ENCODE measurements at regions not wholly inside any gene's neighbourhood (a gene's known extent, or its start where the extent isn't known, plus 50 kb on each side); places are given as distances from the start of the nearest gene placed in this dataset.
"Not testable (repeated sequence)": the region's sequence is repeated elsewhere in the genome, so short reads cannot be mapped to it uniquely, and the experiment has no call there.

DNA sequence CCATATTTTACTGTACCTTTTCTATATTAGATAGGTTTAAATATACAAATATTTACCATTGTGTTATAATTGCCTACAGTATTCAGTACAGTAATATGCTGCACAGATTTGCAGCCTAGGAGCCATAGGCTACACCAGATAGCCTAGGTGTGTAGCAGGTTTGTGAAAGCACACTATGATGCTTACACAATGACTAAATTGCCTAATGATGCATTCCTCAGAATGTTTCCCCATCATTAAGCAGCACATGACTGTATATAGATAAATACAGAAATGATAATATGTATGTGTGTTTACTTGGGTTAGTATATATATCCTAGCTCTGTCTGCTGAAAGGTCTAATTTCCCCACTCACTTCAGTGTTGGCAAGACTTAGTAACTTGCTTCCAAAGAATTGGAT lies 65.8 kb downstream of the MYL3 start:
- Mint-ChIP-seq H3K4me1 (ENCODE audit: unreplicated experiment) (no peaks in the 10 kb centered on the region), H3K9me3 (no peaks in the 10 kb centered on the region), H3K27me3 (peaks cover 2% of the 10 kb centered on the region), H3K27ac (peak overlapping the region; percentile 57), H3K36me3 (no peaks in the 10 kb centered on the region), H3K4me3 (no peak overlapping the region)
- no peak for DNase-seq (ENCODE audit: extremely low spot score, unreplicated experiment)
- TF ChIP-seq, protein P1, sequence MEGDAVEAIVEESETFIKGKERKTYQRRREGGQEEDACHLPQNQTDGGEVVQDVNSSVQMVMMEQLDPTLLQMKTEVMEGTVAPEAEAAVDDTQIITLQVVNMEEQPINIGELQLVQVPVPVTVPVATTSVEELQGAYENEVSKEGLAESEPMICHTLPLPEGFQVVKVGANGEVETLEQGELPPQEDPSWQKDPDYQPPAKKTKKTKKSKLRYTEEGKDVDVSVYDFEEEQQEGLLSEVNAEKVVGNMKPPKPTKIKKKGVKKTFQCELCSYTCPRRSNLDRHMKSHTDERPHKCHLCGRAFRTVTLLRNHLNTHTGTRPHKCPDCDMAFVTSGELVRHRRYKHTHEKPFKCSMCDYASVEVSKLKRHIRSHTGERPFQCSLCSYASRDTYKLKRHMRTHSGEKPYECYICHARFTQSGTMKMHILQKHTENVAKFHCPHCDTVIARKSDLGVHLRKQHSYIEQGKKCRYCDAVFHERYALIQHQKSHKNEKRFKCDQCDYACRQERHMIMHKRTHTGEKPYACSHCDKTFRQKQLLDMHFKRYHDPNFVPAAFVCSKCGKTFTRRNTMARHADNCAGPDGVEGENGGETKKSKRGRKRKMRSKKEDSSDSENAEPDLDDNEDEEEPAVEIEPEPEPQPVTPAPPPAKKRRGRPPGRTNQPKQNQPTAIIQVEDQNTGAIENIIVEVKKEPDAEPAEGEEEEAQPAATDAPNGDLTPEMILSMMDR (conservative IDR thresholded peaks at IDR 0.05) = no peak

GRCh38 chr3:46793340-46793739 lies 69.9 kb downstream of the MYL3 start:
- not testable (repeated sequence) for H3K27ac Mint-ChIP-seq; H3K4me3 Mint-ChIP-seq; H3K27me3 Mint-ChIP-seq; H3K4me1 Mint-ChIP-seq (ENCODE audit: unreplicated experiment); H3K36me3 Mint-ChIP-seq; DNase-seq (ENCODE audit: extremely low spot score, unreplicated experiment); H3K9me3 Mint-ChIP-seq

DNA sequence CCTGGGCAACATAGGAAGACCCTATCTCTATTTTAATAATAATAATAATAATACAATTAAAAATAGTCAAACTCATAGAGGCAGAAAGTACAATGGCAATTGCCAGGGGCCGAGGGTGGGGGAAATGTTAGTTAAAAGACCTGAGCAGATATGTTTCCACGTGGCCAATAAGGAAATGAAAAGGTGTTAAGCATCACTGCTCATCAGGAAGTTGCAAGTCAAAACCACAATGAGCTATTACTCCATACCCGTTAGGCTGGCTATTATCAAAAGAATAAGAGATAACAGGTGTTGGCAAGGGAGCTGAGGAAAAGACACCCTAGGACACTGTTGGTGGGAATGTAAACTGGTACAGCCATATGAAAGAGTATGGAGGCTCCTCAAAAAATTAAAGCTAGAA lies 60.4 kb upstream of the PRSS50 start:
- H3K4me3 Mint-ChIP-seq = no peak overlapping the region
- no peaks in the 10 kb centered on the region for H3K36me3 Mint-ChIP-seq
- peaks cover 8% of the 10 kb centered on the region for H3K9me3 Mint-ChIP-seq
- H3K27ac Mint-ChIP-seq = no peak overlapping the region
- TF ChIP-seq, protein P1 (conservative IDR thresholded peaks at IDR 0.05) = no peak
- H3K4me1 Mint-ChIP-seq (ENCODE audit: unreplicated experiment) = no peaks in the 10 kb centered on the region
- H3K27me3 Mint-ChIP-seq = no peaks in the 10 kb centered on the region
- no peak for DNase-seq (ENCODE audit: extremely low spot score, unreplicated experiment)

GRCh38 chr3:46772498-46772897 lies 54.8 kb upstream of the PRSS50 start:
- H3K36me3 Mint-ChIP-seq = not testable (repeated sequence)

DNA sequence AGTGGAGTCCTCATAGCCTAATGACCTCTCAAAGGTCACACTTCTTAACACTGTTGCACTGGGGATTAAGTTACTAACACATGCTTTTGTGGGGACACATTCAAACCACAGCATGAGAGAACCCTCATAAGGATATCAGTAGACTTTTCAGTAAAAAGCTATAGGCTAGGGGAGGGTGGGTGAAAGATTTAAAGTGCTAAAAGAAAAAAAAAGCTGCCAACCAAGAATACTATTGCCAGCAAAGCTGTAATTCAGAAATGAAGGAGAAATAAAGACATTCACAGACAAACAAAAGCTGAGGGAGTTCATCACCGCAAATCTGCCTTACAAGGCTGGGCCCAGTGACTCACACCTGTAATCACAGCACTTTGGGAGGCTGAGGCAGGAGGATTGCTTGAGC lies 50.4 kb upstream of the PRSS50 start:
- H3K4me3 Mint-ChIP-seq = no peak overlapping the region
- no peaks in the 10 kb centered on the region for H3K27me3 Mint-ChIP-seq
- H3K36me3 Mint-ChIP-seq = no peaks in the 10 kb centered on the region
- no peak overlapping the region for H3K27ac Mint-ChIP-seq
- TF ChIP-seq, protein P1 (conservative IDR thresholded peaks at IDR 0.05) = no peak
- DNase-seq (ENCODE audit: extremely low spot score, unreplicated experiment) = no peak
- no peaks in the 10 kb centered on the region for H3K9me3 Mint-ChIP-seq
- H3K4me1 Mint-ChIP-seq (ENCODE audit: unreplicated experiment) = no peaks in the 10 kb centered on the region

More at GRCh38 chr3:46772498-46772897, 54.8 kb upstream of the PRSS50 start:
- H3K4me3 Mint-ChIP-seq; H3K9me3 Mint-ChIP-seq; DNase-seq (ENCODE audit: extremely low spot score, unreplicated experiment); H3K27me3 Mint-ChIP-seq; H3K27ac Mint-ChIP-seq; H3K4me1 Mint-ChIP-seq (ENCODE audit: unreplicated experiment): not testable (repeated sequence)

Measured in type B pancreatic cell (in vitro differentiated cells).